GM12865 (cell line): ENCODE measurements at regions not wholly inside any gene's neighbourhood (a gene's known extent, or its start where the extent isn't known, plus 50 kb on each side); places are given as distances from the start of the nearest gene placed in this dataset.
"Not testable (repeated sequence)": the region's sequence is repeated elsewhere in the genome, so short reads cannot be mapped to it uniquely, and the experiment has no call there.

Experiments
- DNase-seq: peaks from one replicate; pipeline ENCODE4 v3.0.0; 2010; ENCODE audit warnings: low read depth
- H3K4me3 ChIP-seq: 2 replicates; pipeline ENCODE4 v1.5.1; 2011; ENCODE audit warnings: mild to moderate bottlenecking, low read depth, low read length, control low read depth
- CTCF ChIP-seq: IDR thresholded peaks from 2 replicates; pipeline ENCODE4 v1.5.1; 2011; ENCODE audit warnings: low read length, control low read depth, low read depth, inconsistent platforms; ENCODE audit not compliant: insufficient read depth; ENCODE audit errors: missing control alignments

GRCh38 chr7:25731068-25731845 lies 420.7 kb upstream of the NFE2L3 start:
- no peak overlapping the region for H3K4me3 ChIP-seq
- no peak for DNase-seq
- no peak for TF ChIP-seq CTCF

- no peak for TF ChIP-seq CTCF
- H3K4me3 ChIP-seq, result no peak overlapping the region
- no peak for DNase-seq
Measured at GRCh38 chr7:25731846-25732245, 420.2 kb upstream of the NFE2L3 start.

- DNase-seq, result no peak
- no peak overlapping the region for H3K4me3 ChIP-seq
- TF ChIP-seq CTCF, result no peak
Measured at GRCh38 chr7:25732766-25733217, 419.2 kb upstream of the NFE2L3 start.

GRCh38 chr7:25735674-25736242 lies 416.2 kb upstream of the NFE2L3 start:
- DNase-seq, result no peak
- TF ChIP-seq CTCF, result no peak
- H3K4me3 ChIP-seq, result no peak overlapping the region

GRCh38 chr7:25738528-25738927 lies 413.5 kb upstream of the NFE2L3 start:
- H3K4me3 ChIP-seq, result no peak overlapping the region
- DNase-seq, result no peak
- TF ChIP-seq CTCF, result no peak

GRCh38 chr7:25739143-25739542 lies 412.9 kb upstream of the NFE2L3 start:
- TF ChIP-seq CTCF, result no peak
- H3K4me3 ChIP-seq, result no peak overlapping the region
- DNase-seq, result no peak

GRCh38 chr7:25742316-25742715 lies 409.7 kb upstream of the NFE2L3 start:
- H3K4me3 ChIP-seq, result no peak overlapping the region
- no peak for DNase-seq
- TF ChIP-seq CTCF, result no peak

GRCh38 chr7:25743670-25744451 lies 408.1 kb upstream of the NFE2L3 start:
- DNase-seq, H3K4me3 ChIP-seq: not testable (repeated sequence)
